ENCODE measurements at regions not wholly inside any gene's neighbourhood (a gene's known extent, or its start where the extent isn't known, plus 50 kb on each side); places are given as distances from the start of the nearest gene placed in this dataset.

- H3K4me3 ChIP-seq (ENCODE audit: low read depth, low read length) = no peak overlapping the region
- no peak for DNase-seq (ENCODE audit: low read depth)
- TF ChIP-seq CTCF (IDR thresholded peaks at IDR 0.05; ENCODE audit: low read depth, low read length) = no peak
- no peak for TF ChIP-seq POLR2A (IDR thresholded peaks at IDR 0.05; ENCODE audit: extremely low read depth, insufficient read length)
- no peak for TF ChIP-seq MAX (IDR thresholded peaks at IDR 0.05; ENCODE audit: low read depth, low read length)
- no peak for TF ChIP-seq MYC (IDR thresholded peaks at IDR 0.05; ENCODE audit: low read depth, low read length)
These were observed 258.9 kb upstream of the TNP1 start for GRCh38 chr2:217118559-217119284.

- DNase-seq (ENCODE audit: low read depth) = no peak
- H3K4me3 ChIP-seq (ENCODE audit: low read depth, low read length) = no peak overlapping the region
- TF ChIP-seq MAX (IDR thresholded peaks at IDR 0.05; ENCODE audit: low read depth, low read length) (no peak), POLR2A (IDR thresholded peaks at IDR 0.05; ENCODE audit: extremely low read depth, insufficient read length) (no peak), CTCF (IDR thresholded peaks at IDR 0.05; ENCODE audit: low read depth, low read length) (no peak), MYC (IDR thresholded peaks at IDR 0.05; ENCODE audit: low read depth, low read length) (no peak)
These were observed 257.7 kb upstream of the TNP1 start for GRCh38 chr2:217117523-217117922.

- H3K4me3 ChIP-seq (ENCODE audit: low read depth, low read length) = no peak overlapping the region
- TF ChIP-seq MAX (IDR thresholded peaks at IDR 0.05; ENCODE audit: low read depth, low read length) (no peak), MYC (IDR thresholded peaks at IDR 0.05; ENCODE audit: low read depth, low read length) (no peak), POLR2A (IDR thresholded peaks at IDR 0.05; ENCODE audit: extremely low read depth, insufficient read length) (no peak), CTCF (IDR thresholded peaks at IDR 0.05; ENCODE audit: low read depth, low read length) (no peak)
These were observed 256.7 kb upstream of the TNP1 start for GRCh38 chr2:217116610-217117009.

GRCh38 chr2:217114117-217114516 lies 254.3 kb upstream of the TNP1 start:
- no peak overlapping the region for H3K4me3 ChIP-seq (ENCODE audit: low read depth, low read length)
- no peak for DNase-seq (ENCODE audit: low read depth)
- TF ChIP-seq CTCF (IDR thresholded peaks at IDR 0.05; ENCODE audit: low read depth, low read length) (no peak), POLR2A (IDR thresholded peaks at IDR 0.05; ENCODE audit: extremely low read depth, insufficient read length) (no peak), MYC (IDR thresholded peaks at IDR 0.05; ENCODE audit: low read depth, low read length) (no peak), MAX (IDR thresholded peaks at IDR 0.05; ENCODE audit: low read depth, low read length) (no peak)

More at GRCh38 chr2:217116610-217117009, 256.7 kb upstream of the TNP1 start:
- DNase-seq (ENCODE audit: low read depth) = no peak

- DNase-seq (ENCODE audit: low read depth) = no peak
- H3K4me3 ChIP-seq (ENCODE audit: low read depth, low read length) = no peak overlapping the region
- TF ChIP-seq POLR2A (IDR thresholded peaks at IDR 0.05; ENCODE audit: extremely low read depth, insufficient read length) (no peak), CTCF (IDR thresholded peaks at IDR 0.05; ENCODE audit: low read depth, low read length) (no peak), MAX (IDR thresholded peaks at IDR 0.05; ENCODE audit: low read depth, low read length) (no peak), MYC (IDR thresholded peaks at IDR 0.05; ENCODE audit: low read depth, low read length) (no peak)
These were observed 253.6 kb upstream of the TNP1 start for GRCh38 chr2:217113491-217113890.

Measured in NB4 (cell line).